Endothelial cell of umbilical vein (primary cell): ENCODE measurements at regions not wholly inside any gene's neighbourhood (a gene's known extent, or its start where the extent isn't known, plus 50 kb on each side); places are given as distances from the start of the nearest gene placed in this dataset.

Source experiments
- CTCF ChIP-seq, 2 donors: IDR thresholded peaks; 1 replicate in 1 of 2; 2 replicates in 1 of 2; pipeline ENCODE4 v1.5.1; 2011; ENCODE audit warnings: low read length in 2 of 2, mild to moderate bottlenecking in 2 of 2, moderate library complexity in 2 of 2, control low read depth in 1 of 2, inconsistent platforms in 1 of 2, low read depth in 1 of 2; ENCODE audit not compliant: insufficient read depth in 1 of 2; ENCODE audit errors: extremely low read depth in 1 of 2
- GATA2 ChIP-seq: IDR thresholded peaks from 2 replicates; pipeline ENCODE4 v1.7.0; 2011; ENCODE audit warnings: low read depth, mild to moderate bottlenecking, moderate library complexity, mixed read lengths, low read length; ENCODE audit not compliant: insufficient read length, insufficient read depth
- POLR2A ChIP-seq: IDR thresholded peaks from 2 replicates; pipeline ENCODE4 v1.6.1; 2012; ENCODE audit warnings: low read depth, mild to moderate bottlenecking, control low read depth, low read length

GRCh38 chr2:20897874-20898453 is 75.1 kb upstream of the LDAH start:
- no peak for TF ChIP-seq GATA2
- no peak for TF ChIP-seq CTCF (IDR thresholded peaks at IDR 0.05; ENCODE audit: extremely low read depth in 1 of 2, insufficient read depth in 1 of 2, low read depth in 1 of 2, low read length in 2 of 2)
- TF ChIP-seq POLR2A, result no peak
